Activated T-cell treated with anti-CD3 and anti-CD28 coated beads for 4 hours (primary cell): ENCODE measurements at regions not wholly inside any gene's neighbourhood (a gene's known extent, or its start where the extent isn't known, plus 50 kb on each side); places are given as distances from the start of the nearest gene placed in this dataset.
"Not testable (repeated sequence)": the region's sequence is repeated elsewhere in the genome, so short reads cannot be mapped to it uniquely, and the experiment has no call there.

Source experiments
- DNase-seq: peaks from one replicate; pipeline ENCODE4 v3.0.0-alpha.2; 2020

DNA sequence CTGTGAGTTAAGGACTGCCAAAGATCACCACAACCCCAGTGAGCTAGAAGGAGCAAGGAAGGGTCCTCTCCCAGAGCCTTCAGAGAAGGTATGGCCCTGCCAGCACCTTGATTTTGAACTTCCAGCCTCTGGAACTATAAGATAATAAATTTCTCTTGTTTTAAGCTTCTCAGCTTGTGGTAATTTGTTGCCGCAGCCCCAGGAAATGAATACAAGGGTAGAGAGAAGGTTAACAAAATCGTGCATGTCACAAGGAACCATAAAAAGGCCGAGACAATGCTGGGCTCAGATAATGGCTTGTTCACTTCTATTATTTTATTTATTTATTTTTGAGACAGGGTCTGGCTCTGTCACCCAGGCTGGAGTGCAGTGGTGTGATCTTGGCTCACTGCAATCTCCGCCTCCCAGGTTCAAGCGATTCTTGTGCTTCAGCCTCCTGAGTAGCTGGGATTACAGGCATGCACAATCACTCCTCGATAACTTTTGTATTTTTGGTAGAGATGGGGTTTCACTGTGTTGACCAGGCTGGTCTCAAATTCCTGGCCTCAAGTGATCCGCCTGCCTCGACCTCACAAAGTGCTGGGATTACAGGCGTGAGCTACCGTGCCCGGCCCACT is 71.5 kb downstream of the WSB1 start:
- not testable (repeated sequence) for DNase-seq

DNA sequence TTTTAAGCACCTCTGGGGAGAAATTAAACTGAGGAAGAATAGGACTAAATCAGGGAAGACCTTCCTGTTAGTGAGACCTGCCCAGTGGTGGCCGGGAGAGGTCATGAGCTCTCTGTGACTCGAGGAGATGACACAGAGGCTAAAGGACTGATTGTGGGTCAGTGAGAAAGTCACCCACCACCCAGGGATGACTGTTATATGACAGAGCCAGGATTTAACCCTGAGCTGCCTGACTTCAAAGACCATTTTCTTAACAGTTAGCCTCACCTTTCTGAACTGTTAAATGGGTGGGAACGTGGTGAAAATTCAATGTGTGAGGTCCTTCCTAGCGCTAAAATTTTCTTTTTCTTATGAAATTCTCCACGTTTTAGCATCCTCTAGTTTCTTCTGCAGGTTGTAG is 72.5 kb downstream of the WSB1 start:
- no peak for DNase-seq

DNA sequence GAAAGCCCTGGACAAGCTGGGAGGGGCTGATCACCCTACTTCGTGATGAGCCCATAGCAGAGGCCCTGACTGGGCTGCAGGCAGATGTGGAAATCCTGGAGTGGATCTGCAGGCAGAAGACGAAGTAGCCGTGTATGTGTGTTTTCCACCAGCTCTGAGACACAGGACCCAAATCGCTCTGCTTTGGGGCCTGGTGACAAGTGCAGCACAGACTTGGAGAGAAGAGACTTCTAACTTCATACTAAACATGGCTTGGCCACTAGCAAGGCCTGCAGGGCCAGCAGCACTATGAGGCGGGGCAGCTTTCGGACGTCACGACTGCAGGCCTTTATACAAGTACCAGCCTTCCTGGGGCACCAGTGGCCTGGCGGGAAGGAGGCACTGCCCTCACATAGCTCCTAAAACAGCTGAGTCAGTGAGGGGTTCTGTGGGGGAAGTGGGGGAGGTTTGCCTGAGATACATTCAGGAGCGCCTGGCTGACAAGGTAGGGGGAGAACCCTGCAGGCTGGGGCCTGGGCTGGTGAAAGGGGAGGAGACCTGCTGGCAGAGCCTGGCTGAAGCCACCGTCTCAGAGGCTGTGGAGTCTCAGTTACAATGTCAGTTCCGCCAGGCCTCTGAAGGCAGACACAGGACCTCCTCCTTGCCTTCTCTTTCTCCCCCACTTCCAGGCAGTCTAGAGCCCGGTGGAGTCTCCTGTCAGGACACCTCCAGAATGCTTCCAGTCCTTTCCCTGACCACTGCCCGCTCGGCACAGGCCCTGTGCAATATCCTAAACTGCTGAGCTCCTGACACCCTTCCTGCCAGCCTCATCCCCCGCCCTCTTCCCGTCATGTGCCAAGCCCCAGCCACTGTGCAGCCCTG is 73.4 kb downstream of the WSB1 start:
- no peak for DNase-seq

DNA sequence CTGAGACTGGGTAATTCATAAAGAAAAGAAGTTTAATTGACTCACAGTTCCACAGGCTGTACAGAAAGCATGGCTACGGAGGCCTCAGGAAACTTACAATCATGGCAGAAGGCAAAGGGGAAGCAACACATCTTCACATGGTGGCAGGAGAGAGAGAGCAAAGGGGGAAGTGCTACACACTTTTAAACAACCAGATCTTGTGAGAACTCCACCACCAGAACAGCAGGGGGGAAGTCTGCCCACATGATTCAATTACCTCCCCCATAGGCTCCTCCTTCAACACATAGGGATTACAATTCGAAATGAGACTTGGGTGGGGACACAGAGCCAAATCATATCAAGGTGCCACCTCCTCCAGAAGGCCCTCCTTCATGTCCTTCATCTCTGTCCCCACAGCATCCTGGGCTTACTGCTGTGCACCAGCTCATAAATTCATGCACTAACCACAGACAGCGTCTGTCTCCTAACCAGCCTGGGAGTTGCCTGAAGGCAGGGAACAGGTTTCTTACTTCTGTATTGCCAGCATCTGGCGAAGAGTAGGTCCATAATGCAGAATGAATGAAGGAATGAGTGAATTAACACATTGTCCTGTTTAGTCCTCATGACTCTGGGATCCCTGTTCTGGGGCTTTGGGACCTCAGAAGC is 74.4 kb downstream of the WSB1 start:
- no peak for DNase-seq

DNA sequence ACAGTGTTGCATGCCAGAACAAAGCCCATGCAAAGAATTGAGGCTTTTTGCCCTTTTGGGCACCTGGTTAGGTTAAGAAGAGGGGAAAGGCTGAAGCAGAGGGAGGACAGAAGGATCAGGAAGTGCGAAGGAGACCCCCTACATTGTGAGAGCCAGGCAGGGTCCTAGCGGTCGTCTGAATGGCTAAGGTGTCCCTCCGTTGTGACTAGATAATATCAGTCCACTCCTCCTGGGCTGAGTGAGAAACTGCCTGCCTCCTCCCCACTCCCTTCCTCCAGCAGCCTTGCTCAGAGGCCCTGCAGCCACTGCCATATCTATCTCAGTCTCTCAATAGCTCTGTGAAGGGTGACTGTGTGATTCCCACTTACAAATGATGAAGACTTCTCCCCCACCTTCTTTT is 75.1 kb downstream of the WSB1 start:
- DNase-seq, result no peak

DNA sequence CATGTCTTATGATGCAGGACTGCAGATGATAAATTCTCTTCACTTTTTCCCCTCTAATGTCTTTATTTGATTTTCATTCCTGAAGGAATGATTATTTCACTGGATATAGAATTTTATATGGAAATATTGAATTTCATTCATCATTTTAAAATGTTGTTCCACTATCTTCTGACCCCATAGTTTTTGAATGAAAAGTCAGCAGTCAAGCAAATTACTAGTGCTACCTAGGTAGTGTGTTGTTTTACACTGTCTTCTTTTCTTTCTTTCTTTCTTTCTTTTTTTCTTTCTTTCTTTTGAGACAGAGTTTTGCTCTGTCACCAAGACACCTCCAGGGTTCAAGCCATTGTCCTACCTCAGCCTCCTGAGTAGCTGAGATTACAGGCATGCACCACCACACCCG is 76.9 kb downstream of the WSB1 start:
- no peak for DNase-seq

DNA sequence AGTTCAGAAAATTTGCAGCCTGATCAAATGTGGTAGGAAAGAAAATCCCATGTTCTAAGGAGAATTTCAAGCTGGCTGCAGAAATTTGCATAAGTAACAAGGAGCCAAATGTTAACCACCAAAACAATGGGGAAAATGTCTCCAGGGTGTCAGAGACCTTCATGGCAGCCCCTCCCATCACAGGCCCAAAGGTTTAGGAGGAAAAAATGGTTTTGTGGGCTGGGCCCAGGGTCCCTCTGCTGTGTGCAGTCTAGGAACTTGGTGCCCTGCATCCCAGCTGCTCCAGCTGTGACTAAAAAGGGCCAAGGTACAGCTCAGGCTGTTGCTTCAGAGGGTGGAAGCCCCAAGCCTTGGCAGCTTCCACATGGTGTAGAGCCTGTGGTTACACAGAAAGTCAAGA is 79.8 kb downstream of the WSB1 start:
- not testable (repeated sequence) for DNase-seq

DNA sequence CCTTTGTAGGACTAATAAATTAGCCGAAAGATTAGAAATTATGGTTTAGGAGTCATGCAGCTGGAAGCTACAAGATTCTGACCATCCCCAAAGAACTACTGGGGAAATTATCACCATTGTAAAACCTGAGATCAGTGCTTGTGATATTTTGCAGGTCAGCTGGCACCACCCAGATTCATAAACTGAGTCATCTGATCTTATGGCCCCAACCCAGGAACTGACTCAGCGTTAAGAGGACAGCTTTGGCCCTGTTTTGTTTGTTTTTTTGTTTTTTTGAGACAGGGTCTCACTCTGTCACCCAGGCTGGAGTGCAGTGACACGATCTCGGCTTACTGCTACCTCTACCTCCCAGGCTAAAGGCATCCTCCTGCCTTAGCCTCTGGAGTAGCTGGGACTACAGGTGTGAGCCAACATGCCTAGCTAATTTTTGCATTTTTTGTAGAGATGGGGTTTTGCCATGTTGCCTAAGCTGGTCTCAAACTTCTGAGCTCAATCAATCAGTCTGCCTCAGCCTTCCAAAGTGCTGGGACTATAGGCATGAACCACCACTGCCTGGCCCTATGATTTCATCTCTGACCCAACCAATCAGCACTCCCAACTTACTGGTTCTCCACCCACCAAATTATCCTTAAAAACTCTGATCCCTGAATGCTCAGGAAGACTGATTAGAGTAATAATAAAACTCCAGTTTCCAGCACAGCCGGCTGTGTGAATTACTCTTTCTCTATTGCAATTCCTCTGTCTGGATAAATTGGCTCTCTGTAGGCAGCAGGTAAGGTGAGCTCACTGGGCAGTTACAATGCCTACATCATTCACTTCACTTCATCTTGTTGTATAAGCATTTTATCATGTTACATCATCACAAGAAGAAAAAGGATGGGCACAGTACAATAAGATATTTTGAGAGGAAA is 79.4 kb upstream of the KSR1 start:
- DNase-seq, result no peak

DNA sequence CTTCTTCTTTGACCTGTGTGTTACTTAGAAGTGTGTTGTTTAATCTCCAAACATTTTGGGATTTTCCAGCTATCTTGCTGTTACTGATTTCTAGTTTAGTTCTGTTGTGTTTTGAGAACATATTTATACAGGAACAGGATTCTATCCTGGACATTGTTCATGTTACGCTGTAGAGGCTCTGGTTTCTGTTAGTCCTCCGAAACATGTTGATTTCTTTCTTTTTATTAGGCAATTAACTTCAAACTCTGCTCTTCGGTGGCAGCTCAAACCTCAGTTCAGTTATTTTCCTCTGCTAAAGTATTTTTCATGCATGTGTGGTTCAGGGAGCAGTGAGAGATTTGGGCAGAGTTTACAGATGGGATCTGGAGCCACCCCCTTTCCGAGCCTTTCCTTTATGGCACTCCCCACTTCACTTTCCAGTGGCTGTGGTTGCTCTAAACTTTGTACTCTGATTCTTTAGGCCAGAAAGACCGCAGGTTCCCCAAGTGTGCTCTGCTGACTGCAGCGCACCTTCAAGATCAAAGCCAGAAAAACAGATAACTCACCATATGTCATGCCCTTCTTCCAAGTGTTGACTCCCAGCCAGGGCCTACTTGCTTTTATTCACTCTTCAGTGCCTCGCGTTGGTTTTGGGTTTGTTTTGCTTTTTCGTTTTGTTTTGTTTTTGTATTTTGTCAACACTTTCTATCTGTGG is 77.6 kb upstream of the KSR1 start:
- DNase-seq, result no peak

DNA sequence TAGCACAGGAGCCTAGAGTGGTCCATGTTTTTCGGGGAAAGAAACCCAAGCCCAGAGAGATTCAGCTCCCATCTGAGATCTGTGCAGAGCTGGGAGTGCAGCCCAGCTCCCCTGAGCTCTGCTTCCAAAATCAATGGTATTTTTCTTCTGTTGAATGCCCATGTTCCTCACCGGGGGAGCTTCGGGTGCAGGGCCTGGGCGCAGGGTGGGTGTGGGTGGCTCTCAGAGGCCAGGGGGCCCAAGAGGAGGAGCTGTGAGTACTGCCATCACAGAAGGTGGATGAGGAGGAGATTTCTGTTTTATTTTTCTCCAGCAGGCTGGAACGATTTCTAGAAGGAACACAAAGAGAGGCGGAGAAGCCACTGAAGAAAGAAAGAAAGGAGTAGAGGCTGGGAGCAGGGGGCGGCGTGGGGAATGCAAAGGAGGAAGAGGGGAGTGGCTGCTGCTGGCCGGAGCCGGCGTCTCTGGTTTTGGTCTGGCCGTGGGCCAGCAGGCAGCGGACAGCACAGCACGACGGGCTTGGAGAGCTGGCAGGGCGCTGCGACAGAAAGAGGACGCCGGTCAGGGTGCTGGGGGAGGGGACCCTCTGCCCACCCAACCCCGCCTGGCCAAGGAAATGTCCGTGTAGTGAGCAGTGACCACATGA is 76.2 kb upstream of the KSR1 start:
- no peak for DNase-seq

DNA sequence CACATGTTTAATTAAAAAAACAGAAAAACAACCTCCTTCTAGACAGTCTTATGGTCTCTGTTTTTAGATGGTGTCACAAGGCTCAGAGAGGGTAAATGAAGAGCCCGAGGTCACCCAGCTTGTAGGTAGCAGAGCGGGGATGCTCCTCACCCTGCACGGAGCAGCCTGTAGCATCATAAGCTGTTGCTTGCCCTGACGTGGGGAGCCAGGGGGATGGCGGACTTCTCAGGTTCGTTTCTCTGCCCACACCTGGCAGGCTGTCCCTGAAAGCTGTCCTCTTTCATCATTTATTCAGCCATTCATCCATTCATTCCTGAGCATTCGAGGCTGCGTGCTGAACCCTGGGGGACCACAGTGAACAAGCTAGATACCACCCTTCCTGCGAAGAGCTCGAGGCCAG is 75.7 kb upstream of the KSR1 start:
- DNase-seq, result no peak

DNA sequence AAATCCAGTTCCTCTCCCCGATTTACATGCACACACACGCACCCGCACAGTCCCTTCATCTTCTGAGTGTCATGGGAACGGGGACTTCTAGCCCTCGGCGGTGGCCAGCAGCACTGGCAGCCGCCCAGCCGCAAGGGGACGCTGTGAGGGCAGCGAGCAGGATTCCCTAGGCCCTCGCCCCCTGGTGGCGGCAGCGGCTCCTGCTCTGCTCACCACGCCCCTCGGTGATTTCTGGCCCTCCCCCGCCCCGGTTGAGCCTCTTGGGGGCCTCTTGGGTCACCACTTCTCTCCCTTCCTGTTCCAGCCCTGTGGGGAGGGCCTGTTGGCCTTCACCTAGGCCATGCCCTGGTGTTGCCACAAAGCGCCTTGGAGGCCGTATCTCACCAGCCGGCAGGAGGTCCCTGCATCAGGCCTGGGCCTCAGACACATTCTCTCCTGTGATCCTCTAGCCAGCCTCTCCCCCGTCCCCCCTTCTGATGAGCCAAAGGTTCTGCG is 75.2 kb upstream of the KSR1 start:
- DNase-seq, result peak; percentile 58

DNA sequence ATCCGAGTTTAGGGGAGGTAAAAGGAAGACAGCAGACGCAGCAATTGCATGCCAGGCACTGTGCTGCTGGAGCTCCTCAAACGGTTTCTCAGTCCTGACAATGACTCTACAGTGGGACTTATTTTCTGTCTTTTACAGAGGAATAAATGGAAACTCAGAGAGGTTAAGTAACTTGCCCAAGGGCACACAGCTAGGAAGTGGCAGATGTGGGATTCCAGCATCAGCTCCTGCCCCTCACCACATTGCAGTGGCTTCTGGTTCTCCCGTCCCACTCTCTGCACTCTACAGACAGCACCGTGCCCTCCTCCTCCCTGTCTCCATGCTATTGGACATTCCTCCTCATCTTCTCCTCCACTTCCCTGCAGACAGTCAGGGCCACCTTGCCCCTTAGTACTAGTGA is 74.2 kb upstream of the KSR1 start:
- DNase-seq, result no peak

DNA sequence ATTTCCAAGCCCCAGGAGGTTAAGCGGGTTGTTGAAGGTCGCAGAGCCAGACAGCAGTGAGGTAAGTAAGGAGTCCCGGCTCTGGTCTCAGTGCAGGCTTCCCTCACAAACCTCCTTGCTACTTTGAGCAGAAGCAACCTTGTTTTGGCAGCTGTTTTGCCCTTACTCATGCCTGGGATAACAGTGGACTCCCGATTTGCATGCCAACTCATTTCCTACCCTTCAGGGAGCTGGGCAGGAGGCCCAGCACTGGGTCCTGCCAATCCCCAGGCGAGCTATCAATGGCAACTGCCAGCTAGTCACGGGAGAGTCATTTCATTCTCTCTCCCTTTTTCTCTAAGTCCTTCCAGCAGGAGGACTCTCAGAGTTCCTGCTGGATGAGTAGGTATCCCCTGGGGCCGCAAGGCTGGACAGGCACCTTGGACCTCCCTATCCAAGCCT is 72.0 kb upstream of the KSR1 start:
- DNase-seq, result no peak

DNA sequence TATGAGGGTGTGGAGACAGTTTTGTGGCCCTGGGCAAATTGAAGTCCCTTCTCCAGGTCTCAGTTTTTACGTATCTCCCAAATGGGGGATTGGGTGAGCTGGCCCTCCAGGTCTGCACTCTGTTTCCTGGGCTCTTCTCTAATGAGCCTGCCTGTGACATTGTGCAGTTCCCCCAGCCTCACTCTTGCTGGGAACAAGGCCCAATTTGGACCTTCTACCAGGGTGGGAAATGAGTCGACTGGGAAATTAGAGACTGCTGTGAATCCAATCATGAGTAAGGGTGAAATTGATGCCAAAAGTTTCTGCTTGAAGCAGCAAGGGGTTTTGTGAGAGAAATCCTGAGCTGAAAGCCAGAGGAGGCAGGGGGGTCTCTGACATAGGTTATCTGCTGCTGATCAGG is 71.5 kb upstream of the KSR1 start:
- DNase-seq, result no peak

DNA sequence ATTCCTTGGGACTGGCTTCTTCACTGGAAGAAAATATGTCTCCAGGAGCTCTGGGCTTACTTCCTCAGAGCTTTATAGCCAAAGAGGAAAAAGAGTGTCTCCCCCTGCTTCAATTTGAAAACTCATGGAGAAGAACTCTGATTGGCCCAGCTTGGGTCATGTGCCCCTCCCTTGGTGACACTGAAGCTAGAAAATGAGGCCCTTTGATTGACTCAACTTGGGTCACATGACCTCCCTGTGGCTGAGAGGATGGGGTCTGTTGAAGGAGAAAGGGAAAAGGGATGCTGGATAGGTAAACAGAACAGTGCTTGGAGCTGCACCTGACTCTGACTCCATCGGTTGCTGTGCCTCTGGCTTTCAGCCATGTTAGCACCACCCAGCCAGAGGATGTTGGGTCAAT is 70.6 kb upstream of the KSR1 start:
- DNase-seq, result no peak

DNA sequence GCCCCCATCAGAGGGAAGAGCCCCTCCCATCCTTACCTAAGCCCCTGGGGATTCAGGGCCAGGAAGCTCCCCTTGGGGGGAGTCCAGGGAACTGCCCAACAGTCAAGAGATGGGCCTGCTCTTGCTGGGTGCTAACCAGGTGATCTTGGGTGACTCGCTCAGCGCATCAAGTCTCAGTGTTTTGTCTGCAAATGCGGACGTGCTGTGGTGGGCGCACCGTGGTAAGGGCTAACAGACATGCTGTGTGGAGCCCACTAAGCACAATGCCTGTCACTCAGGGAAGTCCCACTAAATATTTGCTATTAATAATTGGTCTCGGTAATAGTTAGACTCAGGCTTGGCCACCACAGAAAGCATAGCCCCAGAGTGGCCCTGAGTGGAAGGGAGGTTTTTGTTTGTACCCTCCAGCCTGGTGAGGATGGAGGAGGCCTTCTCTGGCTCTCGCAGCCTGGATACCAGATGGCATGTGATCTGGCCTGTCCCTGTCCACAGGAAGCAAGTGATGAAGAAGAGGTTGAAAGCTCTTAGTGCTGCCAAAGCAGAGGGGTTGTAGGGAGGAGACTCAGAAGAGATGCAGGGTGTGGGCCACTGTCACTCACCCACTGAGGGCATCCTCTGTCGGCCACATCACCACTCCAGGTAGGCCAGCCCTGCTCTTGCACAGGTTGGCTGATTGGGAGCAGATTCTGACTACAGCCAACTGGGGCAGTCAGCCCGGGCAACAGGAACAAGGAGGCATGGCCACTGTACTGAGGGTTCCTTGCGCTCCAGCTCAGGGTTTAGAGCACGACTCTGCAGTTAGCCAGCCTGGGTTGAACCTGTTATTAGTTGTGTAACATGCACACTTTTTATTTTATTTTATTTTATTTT is 69.8 kb upstream of the KSR1 start:
- DNase-seq, result no peak

DNA sequence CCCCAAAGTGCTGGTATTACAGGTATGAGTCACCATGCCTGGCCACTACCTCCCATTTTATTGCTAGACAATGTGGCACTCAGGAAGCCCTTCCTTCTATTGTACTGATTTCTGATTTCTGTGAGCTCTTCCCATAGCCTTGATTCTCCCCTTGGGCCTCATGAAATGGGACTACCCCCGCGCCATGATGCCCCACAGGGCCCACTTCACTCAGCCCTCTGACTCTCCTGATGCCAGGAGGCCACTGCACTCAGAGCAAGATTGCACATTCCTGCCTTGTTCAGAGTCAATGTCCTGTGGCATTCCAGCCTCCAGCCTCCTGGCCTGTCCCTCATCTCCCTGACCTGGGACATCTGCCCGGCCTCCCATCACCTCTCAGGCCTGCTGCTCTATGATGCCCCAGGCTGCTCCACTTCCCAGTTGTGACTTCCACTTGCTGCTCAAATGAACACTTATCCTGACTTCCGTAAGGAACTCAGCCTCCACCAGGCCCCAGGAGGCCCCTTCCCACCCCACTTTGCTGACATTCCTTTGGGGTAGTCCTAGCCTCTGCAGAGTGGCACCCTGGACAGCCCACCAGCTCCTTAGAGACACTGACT is 66.6 kb upstream of the KSR1 start:
- DNase-seq, result no peak

DNA sequence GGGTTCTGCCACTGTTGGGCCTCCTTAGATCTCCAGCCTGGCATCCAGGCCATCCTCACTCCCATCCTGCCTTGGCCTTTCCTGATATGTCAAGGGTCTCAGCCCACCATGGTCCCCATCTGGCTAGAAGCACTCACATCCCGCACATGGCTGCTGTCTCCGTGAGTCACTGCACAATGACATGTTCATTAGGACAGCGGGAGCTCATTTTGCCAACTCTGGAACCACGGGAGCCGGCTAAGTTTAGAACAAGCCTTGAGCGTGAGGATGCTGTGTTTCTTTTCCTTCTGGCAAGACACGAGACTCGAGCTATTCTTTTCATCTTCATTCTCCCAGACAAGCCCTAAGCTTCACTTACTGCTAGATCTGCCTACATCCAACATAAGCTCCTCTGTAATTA is 65.7 kb upstream of the KSR1 start:
- no peak for DNase-seq

DNA sequence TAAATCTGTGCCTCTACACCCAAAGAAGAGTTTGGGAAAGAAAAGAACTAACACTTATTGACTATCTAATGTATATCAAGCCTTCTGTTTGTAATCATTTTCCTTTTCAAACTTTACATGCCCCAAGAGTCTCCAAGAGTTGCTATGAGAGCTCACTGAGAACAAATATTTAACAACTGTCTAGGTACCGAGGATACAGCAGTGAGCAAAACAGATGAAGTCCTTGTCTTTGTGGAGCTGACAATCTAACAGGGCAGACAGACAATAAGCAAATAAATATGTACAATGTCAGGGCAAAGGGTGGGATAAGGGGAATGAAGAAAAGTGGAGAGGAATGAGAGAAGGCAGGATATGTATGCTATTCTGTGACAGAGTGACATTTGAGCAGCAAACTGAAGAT is 64.8 kb upstream of the KSR1 start:
- no peak for DNase-seq
